Omental fat pad (tissue), 3 donors: ENCODE measurements at regions not wholly inside any gene's neighbourhood (a gene's known extent, or its start where the extent isn't known, plus 50 kb on each side); places are given as distances from the start of the nearest gene placed in this dataset.

Experiments used
- ATAC-seq: fragments of 150-250 bp; one replicate; pipeline ENCODE4 v1.9.1; 2016; ENCODE audit warnings: mild to moderate bottlenecking, moderate library complexity; ENCODE audit not compliant: low FRiP score
- DNase-seq: peaks from one replicate; pipeline ENCODE4 v3.0.0-alpha.2; 2019; ENCODE audit warnings: low spot score
- CTCF ChIP-seq, 3 donors: fragments of 450-650 bp; IDR thresholded peaks; one replicate each; pipeline ENCODE4 v1.5.1; 2016 to 2017; ENCODE audit warnings: antibody characterized with exemption in 3 of 3, mild to moderate bottlenecking in 3 of 3, moderate library complexity in 2 of 3

DNA sequence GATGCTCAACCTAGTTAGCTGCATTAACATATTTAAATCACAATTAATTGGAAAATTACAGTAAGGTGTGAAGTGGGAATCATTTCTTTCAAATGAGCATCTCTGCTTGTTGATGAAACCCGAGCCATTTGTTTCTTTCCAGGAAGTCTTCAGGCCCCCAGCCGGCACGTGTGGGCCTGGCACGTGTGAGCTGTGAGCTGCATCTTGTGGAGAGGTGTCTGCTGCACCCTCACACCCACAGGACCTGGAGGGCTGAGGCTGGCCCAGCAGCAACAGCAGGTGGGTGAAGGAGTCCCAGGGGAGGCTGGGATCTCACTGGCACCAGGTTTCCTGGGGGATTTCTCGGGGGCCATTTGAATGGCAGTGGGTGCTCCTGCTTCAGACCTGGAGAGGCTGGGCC is 372.5 kb upstream of the MKI67 start:
- ATAC-seq: no peak
- DNase-seq: no peak

GRCh38 chr10:128499486-128499885 is 373.3 kb upstream of the MKI67 start:
- TF ChIP-seq CTCF (IDR thresholded peaks at IDR 0.05): no peak
- ATAC-seq: no peak
- no peak for DNase-seq

More for the DNA sequence above, 372.5 kb upstream of the MKI67 start:
- no peak for TF ChIP-seq CTCF (IDR thresholded peaks at IDR 0.05)

DNA sequence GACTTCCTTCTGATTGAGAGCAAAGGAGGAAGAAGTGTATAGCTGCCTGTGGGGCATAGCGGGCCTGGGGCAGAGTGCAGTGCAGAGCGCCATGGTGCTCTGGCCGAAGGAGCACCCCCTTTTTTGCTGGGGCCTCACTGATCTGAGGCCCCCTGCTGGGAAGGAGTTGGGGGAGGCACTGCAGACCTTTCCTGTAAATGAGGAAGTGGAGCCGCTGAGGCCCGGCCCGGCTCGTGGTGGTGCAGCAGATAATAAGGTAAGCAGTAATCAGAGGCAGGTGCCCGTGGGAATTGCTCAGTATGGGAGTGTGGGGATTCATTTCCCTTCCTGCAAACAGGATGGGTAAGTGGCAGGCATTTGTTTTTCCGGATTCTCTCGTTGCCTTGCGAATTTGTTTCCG is 373.7 kb upstream of the MKI67 start:
- ATAC-seq: no peak
- TF ChIP-seq CTCF (IDR thresholded peaks at IDR 0.05): no peak
- no peak for DNase-seq

DNA sequence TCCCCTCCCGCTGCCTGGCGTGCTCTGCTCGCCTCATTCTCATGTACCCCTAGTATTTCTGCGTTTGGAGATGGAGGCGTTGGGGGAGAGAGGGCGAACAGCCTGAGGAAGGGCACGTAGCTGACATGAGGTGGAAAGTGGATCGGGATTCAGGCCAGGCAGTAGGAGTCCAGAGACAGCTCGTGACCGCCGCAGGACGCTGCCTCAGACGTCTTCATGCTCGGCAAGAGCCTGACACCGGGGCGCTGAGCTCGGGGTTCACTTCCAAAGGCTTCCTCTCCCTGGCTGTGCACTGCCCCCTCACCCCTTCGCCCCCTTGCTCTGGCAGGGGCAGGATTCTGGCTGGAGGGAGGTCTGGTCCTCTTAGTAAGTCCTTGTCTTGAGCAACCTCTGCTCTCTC is 374.4 kb upstream of the MKI67 start:
- DNase-seq (no peak), ATAC-seq (no peak)
- no peak for TF ChIP-seq CTCF (IDR thresholded peaks at IDR 0.05)

- DNase-seq: no peak
- TF ChIP-seq CTCF (IDR thresholded peaks at IDR 0.05): no peak
- no peak for ATAC-seq
Measured at GRCh38 chr10:128505346-128505745, 379.1 kb upstream of the MKI67 start.

GRCh38 chr10:128506423-128506822 is 380.2 kb upstream of the MKI67 start:
- no peak for TF ChIP-seq CTCF (IDR thresholded peaks at IDR 0.05)
- DNase-seq (no peak), ATAC-seq (no peak)

- no peak for TF ChIP-seq CTCF (IDR thresholded peaks at IDR 0.05)
- DNase-seq (no peak), ATAC-seq (no peak)
Measured at GRCh38 chr10:128507066-128507465, 380.8 kb upstream of the MKI67 start.
